ENCODE measurements at regions not wholly inside any gene's neighbourhood (a gene's known extent, or its start where the extent isn't known, plus 50 kb on each side); places are given as distances from the start of the nearest gene placed in this dataset.

- DNase-seq (ENCODE audit: extremely low read depth in 1 of 2, low read depth in 1 of 2) = no peak
Measured at GRCh38 chr2:144163592-144163991, 356.3 kb downstream of the ZEB2 start.

- DNase-seq (ENCODE audit: extremely low read depth in 1 of 2, low read depth in 1 of 2) = peak; percentile 17 to 25
Measured at GRCh38 chr2:144162652-144163051, 357.3 kb downstream of the ZEB2 start.

- DNase-seq (ENCODE audit: extremely low read depth in 1 of 2, low read depth in 1 of 2) = no peak
Measured at GRCh38 chr2:144161061-144161460, 358.9 kb downstream of the ZEB2 start.

GRCh38 chr2:144159240-144159639, 360.7 kb downstream of the ZEB2 start:
- no peak for DNase-seq (ENCODE audit: extremely low read depth in 1 of 2, low read depth in 1 of 2)

GRCh38 chr2:144158096-144158495, 361.8 kb downstream of the ZEB2 start:
- no peak for DNase-seq (ENCODE audit: extremely low read depth in 1 of 2, low read depth in 1 of 2)

- no peak for DNase-seq (ENCODE audit: extremely low read depth in 1 of 2, low read depth in 1 of 2)
Measured at GRCh38 chr2:144156736-144157640, 362.9 kb downstream of the ZEB2 start.

GRCh38 chr2:144154205-144154604, 365.7 kb downstream of the ZEB2 start:
- no peak for DNase-seq (ENCODE audit: extremely low read depth in 1 of 2, low read depth in 1 of 2)

- DNase-seq (ENCODE audit: extremely low read depth in 1 of 2, low read depth in 1 of 2) = no peak
Measured at GRCh38 chr2:144152817-144153271, 367.1 kb downstream of the ZEB2 start.

- DNase-seq (ENCODE audit: extremely low read depth in 1 of 2, low read depth in 1 of 2) = no peak
Measured at GRCh38 chr2:144151851-144152250, 368.1 kb downstream of the ZEB2 start.

- DNase-seq (ENCODE audit: extremely low read depth in 1 of 2, low read depth in 1 of 2) = no peak
Measured at GRCh38 chr2:144151405-144151804, 368.5 kb downstream of the ZEB2 start.

- DNase-seq (ENCODE audit: extremely low read depth in 1 of 2, low read depth in 1 of 2) = no peak
Measured at GRCh38 chr2:144147356-144147755, 372.6 kb downstream of the ZEB2 start.

- no peak for DNase-seq (ENCODE audit: extremely low read depth in 1 of 2, low read depth in 1 of 2)
Measured at GRCh38 chr2:144146876-144147275, 373.0 kb downstream of the ZEB2 start.

GRCh38 chr2:144146076-144146475, 373.8 kb downstream of the ZEB2 start:
- no peak for DNase-seq (ENCODE audit: extremely low read depth in 1 of 2, low read depth in 1 of 2)

- DNase-seq (ENCODE audit: extremely low read depth in 1 of 2, low read depth in 1 of 2) = no peak
Measured at GRCh38 chr2:144143294-144144151, 376.4 kb downstream of the ZEB2 start.

- no peak for DNase-seq (ENCODE audit: extremely low read depth in 1 of 2, low read depth in 1 of 2)
Measured at GRCh38 chr2:144140891-144141290, 379.0 kb downstream of the ZEB2 start.

- no peak for DNase-seq (ENCODE audit: extremely low read depth in 1 of 2, low read depth in 1 of 2)
Measured at GRCh38 chr2:144137705-144138428, 382.1 kb downstream of the ZEB2 start.

- DNase-seq (ENCODE audit: extremely low read depth in 1 of 2, low read depth in 1 of 2) = no peak
Measured at GRCh38 chr2:144137272-144137671, 382.6 kb downstream of the ZEB2 start.

- DNase-seq (ENCODE audit: extremely low read depth in 1 of 2, low read depth in 1 of 2) = no peak
Measured at GRCh38 chr2:144136297-144137010, 383.5 kb downstream of the ZEB2 start.

GRCh38 chr2:144133936-144134665, 385.8 kb downstream of the ZEB2 start:
- DNase-seq (ENCODE audit: extremely low read depth in 1 of 2, low read depth in 1 of 2) = no peak

- DNase-seq (ENCODE audit: extremely low read depth in 1 of 2, low read depth in 1 of 2) = no peak
Measured at GRCh38 chr2:144132357-144132756, 387.6 kb downstream of the ZEB2 start.
